Caco-2 (cell line): ENCODE measurements at regions not wholly inside any gene's neighbourhood (a gene's known extent, or its start where the extent isn't known, plus 50 kb on each side); places are given as distances from the start of the nearest gene placed in this dataset.

Experiments used
- BruUV-seq: library from RNA; stranded (reverse); fragments of 400-500 nt; replicated peaks from 2 replicates; lab custom pipeline; 2021; lab: Mats Ljungman, UMichigan
- CTCF ChIA-PET: fragments of 300-600 bp; sonication (Branson Sonifier 250); formaldehyde crosslinking; loops from one replicate; lab custom pipeline; 2022; ENCODE audit warnings: antibody characterized with exemption; lab: Charles Lee
- POLR2A ChIA-PET: fragments of 300-600 bp; sonication (Branson Sonifier 250); formaldehyde crosslinking; loops from one replicate; lab custom pipeline; 2022; ENCODE audit warnings: antibody characterized with exemption; lab: Charles Lee
- DNase-seq, 2 experiments: peaks; one replicate each; pipeline versions ENCODE4 v3.0.0 to v3.0.0-alpha.2; 2020 to 2022
- H3K27me3 ChIP-seq: replicated peaks from 2 replicates; pipeline ENCODE4 v1.6.0; 2011; ENCODE audit warnings: low read length; ENCODE audit not compliant: control insufficient read depth, insufficient read depth
- H3K36me3 ChIP-seq: 2 replicates; pipeline ENCODE4 v1.5.1; 2011; ENCODE audit warnings: low read length; ENCODE audit not compliant: control insufficient read depth, insufficient read depth
- H3K4me1 ChIP-seq: fragments of 250-450 bp; sonication (Bioruptor Pico); 2 replicates; pipeline ENCODE4 v1.5.1; 2020; ENCODE audit warnings: mild to moderate bottlenecking
- H3K4me3 ChIP-seq: 2 replicates; pipeline ENCODE4 v1.5.1; 2011; ENCODE audit warnings: low read depth, mild to moderate bottlenecking, control low read depth, low read length
- H3K9me3 ChIP-seq: fragments of 250-450 bp; sonication (Bioruptor Pico); 2 replicates; pipeline ENCODE4 v1.5.1; 2020; ENCODE audit warnings: mild to moderate bottlenecking, moderate library complexity
- H3K27ac Mint-ChIP-seq: one replicate; pipeline ENCODE4 v1.8.0; 2022; ENCODE audit warnings: mixed read lengths; ENCODE audit not compliant: unreplicated experiment
- H3K27me3 Mint-ChIP-seq: one replicate; pipeline ENCODE4 v1.8.0; 2022; ENCODE audit warnings: mixed read lengths; ENCODE audit not compliant: insufficient read depth, unreplicated experiment
- H3K36me3 Mint-ChIP-seq: one replicate; pipeline ENCODE4 v1.8.0; 2022; ENCODE audit warnings: mild to moderate bottlenecking, mixed read lengths; ENCODE audit not compliant: insufficient read depth, unreplicated experiment
- H3K4me1 Mint-ChIP-seq: one replicate; pipeline ENCODE4 v1.8.0; 2022; ENCODE audit warnings: low read depth, mixed read lengths; ENCODE audit not compliant: unreplicated experiment
- H3K4me3 Mint-ChIP-seq: one replicate; pipeline ENCODE4 v1.8.0; 2022; ENCODE audit warnings: mild to moderate bottlenecking, moderate library complexity, mixed read lengths; ENCODE audit not compliant: unreplicated experiment
- H3K9me3 Mint-ChIP-seq: one replicate; pipeline ENCODE4 v1.8.0; 2022; ENCODE audit warnings: mixed read lengths; ENCODE audit not compliant: unreplicated experiment
- CTCF ChIP-seq, 2 experiments: fragments of 200-600 bp in 1 of 2; IDR thresholded peaks; 1 replicate in 1 of 2; 2 replicates in 1 of 2; pipeline versions ENCODE4 v1.5.1 to v1.8.0; 2011 to 2022; ENCODE audit warnings: antibody characterized with exemption in 1 of 2, control low read depth in 1 of 2, inconsistent platforms in 1 of 2, low read depth in 1 of 2, low read length in 1 of 2, mild to moderate bottlenecking in 1 of 2, moderate library complexity in 1 of 2; ENCODE audit not compliant: insufficient read depth in 1 of 2, severe bottlenecking in 1 of 2, unreplicated experiment in 1 of 2
- intact Hi-C: fragments of 100-400 bp; cut with micrococcal nuclease; formaldehyde crosslinking; loops from one replicate; pipeline ENCODE4 v1.10.0; 2022; ENCODE audit not compliant: unreplicated experiment

GRCh38 chr16:9185381-9185780 is 93.9 kb downstream of the HAPSTR1 start:
- H3K27me3 ChIP-seq = no peaks in the 10 kb centered on the region
- H3K36me3 Mint-ChIP-seq = no peaks in the 10 kb centered on the region
- H3K9me3 Mint-ChIP-seq = no peaks in the 10 kb centered on the region
- no peak for DNase-seq
- no peaks in the 10 kb centered on the region for H3K4me1 ChIP-seq
- no peak overlapping the region for H3K4me3 ChIP-seq
- H3K4me3 Mint-ChIP-seq = no peak overlapping the region
- intact Hi-C loops = no loop called here
- TF ChIP-seq CTCF (IDR thresholded peaks at IDR 0.05; ENCODE audit: insufficient read depth in 1 of 2, low read depth in 1 of 2, low read length in 1 of 2, severe bottlenecking in 1 of 2, unreplicated experiment in 1 of 2) = no peak
- peaks cover 3% of the 10 kb centered on the region for H3K27me3 Mint-ChIP-seq
- H3K27ac Mint-ChIP-seq = no peak overlapping the region
- no peaks in the 10 kb centered on the region for H3K9me3 ChIP-seq
- ChIA-PET CTCF (no interaction called here), POLR2A (no interaction called here)
- BruUV-seq = no TSS peak
- no peaks in the 10 kb centered on the region for H3K36me3 ChIP-seq
- no peaks in the 10 kb centered on the region for H3K4me1 Mint-ChIP-seq

- H3K9me3 ChIP-seq = no peaks in the 10 kb centered on the region
- no TSS peak for BruUV-seq
- no peaks in the 10 kb centered on the region for H3K36me3 ChIP-seq
- no peak overlapping the region for H3K4me3 ChIP-seq
- Mint-ChIP-seq H3K36me3 (no peaks in the 10 kb centered on the region), H3K27me3 (peaks cover under 1% of the 10 kb centered on the region), H3K9me3 (no peaks in the 10 kb centered on the region), H3K27ac (no peak overlapping the region), H3K4me1 (no peaks in the 10 kb centered on the region), H3K4me3 (no peak overlapping the region)
- ChIA-PET CTCF (no interaction called here), POLR2A (no interaction called here)
- TF ChIP-seq CTCF (IDR thresholded peaks at IDR 0.05; ENCODE audit: insufficient read depth in 1 of 2, low read depth in 1 of 2, low read length in 1 of 2, severe bottlenecking in 1 of 2, unreplicated experiment in 1 of 2) = no peak
- intact Hi-C loops = no loop called here
- no peak for DNase-seq
- no peaks in the 10 kb centered on the region for H3K4me1 ChIP-seq
- no peaks in the 10 kb centered on the region for H3K27me3 ChIP-seq
Observed at GRCh38 chr16:9186061-9186460, 94.6 kb downstream of the HAPSTR1 start.

- ChIA-PET POLR2A (no interaction called here), CTCF (no interaction called here)
- Mint-ChIP-seq H3K4me1 (no peaks in the 10 kb centered on the region), H3K9me3 (no peaks in the 10 kb centered on the region), H3K36me3 (no peaks in the 10 kb centered on the region), H3K4me3 (no peak overlapping the region), H3K27ac (no peak overlapping the region), H3K27me3 (no peaks in the 10 kb centered on the region)
- DNase-seq = no peak
- no peaks in the 10 kb centered on the region for H3K36me3 ChIP-seq
- no peaks in the 10 kb centered on the region for H3K9me3 ChIP-seq
- intact Hi-C loops = no loop called here
- no peaks in the 10 kb centered on the region for H3K27me3 ChIP-seq
- TF ChIP-seq CTCF (IDR thresholded peaks at IDR 0.05; ENCODE audit: insufficient read depth in 1 of 2, low read depth in 1 of 2, low read length in 1 of 2, severe bottlenecking in 1 of 2, unreplicated experiment in 1 of 2) = no peak
- BruUV-seq = no TSS peak
- H3K4me3 ChIP-seq = no peak overlapping the region
- no peaks in the 10 kb centered on the region for H3K4me1 ChIP-seq
Observed at GRCh38 chr16:9188721-9189120, 97.3 kb downstream of the HAPSTR1 start.
